ENCODE measurements at regions not wholly inside any gene's neighbourhood (a gene's known extent, or its start where the extent isn't known, plus 50 kb on each side); places are given as distances from the start of the nearest gene placed in this dataset.
"Not testable (repeated sequence)": the region's sequence is repeated elsewhere in the genome, so short reads cannot be mapped to it uniquely, and the experiment has no call there.

DNA sequence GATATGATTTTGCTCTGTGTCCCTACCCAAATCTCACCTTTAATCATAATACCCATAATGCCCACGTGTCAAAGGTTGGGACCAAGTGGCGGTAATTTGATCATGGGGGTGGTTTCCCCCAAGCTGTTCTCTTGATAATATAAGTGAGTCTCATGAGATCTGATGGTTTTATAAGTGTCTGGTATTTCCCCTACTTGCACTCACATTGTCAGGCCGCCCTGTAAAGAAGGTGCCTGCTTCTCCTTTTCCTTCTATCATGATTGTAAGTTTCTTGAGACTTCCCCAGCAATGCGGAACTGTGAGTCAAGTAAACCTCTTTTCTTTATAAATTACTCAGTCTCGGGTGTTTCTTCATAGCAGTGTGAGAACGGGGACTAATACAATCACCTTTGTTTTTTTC, 279.8 kb downstream of the ARPP21 start:
- in situ Hi-C loops (cut with MboI; ENCODE audit: low pct_ligation_motif_present in 1 of 4, low pct_unique_long_range_greater_than_20kb in 1 of 4, low sequenced_read_pairs in 3 of 4) (no loop called here), intact Hi-C loops (cut with DNase I; ENCODE audit: low total_unique reads) (no loop called here)
- no peaks in the 10 kb centered on the region for H3K4me1 ChIP-seq
- H3K27me3 ChIP-seq = no peaks in the 10 kb centered on the region
- WGBS, 2 donors (ENCODE audit: low coverage in 1 of 2) = 71 to 86% methylated on average over 4 to 6 of the region's 6 CpGs
- H3K27ac ChIP-seq = no peak overlapping the region
- H3K4me3 ChIP-seq = no peak overlapping the region
- H3K9me3 ChIP-seq = no peaks in the 10 kb centered on the region
- H3K36me3 ChIP-seq = no peaks in the 10 kb centered on the region
- DNase-seq = no peak
- TF ChIP-seq POLR2A (IDR thresholded peaks at IDR 0.05) (no peak), POLR2AphosphoS5 (IDR thresholded peaks at IDR 0.05) (no peak), EP300 (IDR thresholded peaks at IDR 0.05; ENCODE audit: low read depth) (no peak)
- TF ChIP-seq, protein P1, sequence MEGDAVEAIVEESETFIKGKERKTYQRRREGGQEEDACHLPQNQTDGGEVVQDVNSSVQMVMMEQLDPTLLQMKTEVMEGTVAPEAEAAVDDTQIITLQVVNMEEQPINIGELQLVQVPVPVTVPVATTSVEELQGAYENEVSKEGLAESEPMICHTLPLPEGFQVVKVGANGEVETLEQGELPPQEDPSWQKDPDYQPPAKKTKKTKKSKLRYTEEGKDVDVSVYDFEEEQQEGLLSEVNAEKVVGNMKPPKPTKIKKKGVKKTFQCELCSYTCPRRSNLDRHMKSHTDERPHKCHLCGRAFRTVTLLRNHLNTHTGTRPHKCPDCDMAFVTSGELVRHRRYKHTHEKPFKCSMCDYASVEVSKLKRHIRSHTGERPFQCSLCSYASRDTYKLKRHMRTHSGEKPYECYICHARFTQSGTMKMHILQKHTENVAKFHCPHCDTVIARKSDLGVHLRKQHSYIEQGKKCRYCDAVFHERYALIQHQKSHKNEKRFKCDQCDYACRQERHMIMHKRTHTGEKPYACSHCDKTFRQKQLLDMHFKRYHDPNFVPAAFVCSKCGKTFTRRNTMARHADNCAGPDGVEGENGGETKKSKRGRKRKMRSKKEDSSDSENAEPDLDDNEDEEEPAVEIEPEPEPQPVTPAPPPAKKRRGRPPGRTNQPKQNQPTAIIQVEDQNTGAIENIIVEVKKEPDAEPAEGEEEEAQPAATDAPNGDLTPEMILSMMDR (IDR thresholded peaks at IDR 0.05) = no peak

DNA sequence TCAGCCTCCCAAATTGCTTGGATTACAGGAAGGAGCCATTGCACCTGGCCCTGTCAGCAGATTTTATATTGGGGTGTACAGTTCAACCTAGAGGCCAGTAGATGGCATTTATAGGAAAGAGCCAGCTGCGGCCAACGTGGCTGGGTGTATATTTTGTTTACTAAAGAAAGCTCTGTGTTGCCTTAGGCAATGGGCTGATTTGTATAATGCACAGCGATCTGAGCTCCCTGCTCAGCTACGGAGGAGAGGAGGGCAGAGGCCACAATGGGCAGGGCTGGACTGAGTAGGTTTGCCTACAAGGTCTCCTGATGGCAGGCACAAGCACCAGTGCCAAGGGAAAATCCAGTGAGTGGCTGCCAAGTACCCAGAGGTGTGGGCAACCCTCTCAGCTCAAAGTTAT, 282.4 kb downstream of the ARPP21 start:
- WGBS, 2 donors (ENCODE audit: low coverage in 1 of 2) = 80 to 85% methylated on average over 2 to 4 of the region's 4 CpGs
- intact Hi-C loops (cut with DNase I; ENCODE audit: low total_unique reads) = no loop called here

DNA sequence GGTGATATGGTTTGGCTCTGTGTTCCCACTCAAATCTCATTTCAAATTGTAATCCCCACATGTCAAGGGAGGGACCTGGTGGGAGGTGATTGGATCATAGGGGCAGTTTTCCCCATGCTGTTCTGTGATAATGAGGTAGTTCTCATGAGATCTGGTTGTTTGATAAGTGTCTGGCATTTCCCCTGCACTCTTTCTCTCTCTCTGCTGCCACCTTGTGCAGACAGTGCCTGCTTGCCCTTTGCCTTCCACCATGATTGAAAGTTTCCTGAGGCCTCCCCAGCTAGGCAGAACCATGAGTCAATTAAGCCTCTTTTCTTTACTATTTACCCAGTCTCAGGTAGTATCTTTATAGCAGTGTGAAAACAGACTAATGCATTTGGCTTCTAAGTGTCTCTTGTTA, 284.7 kb downstream of the ARPP21 start:
- H3K27me3 ChIP-seq; H3K4me3 ChIP-seq; H3K4me1 ChIP-seq; H3K36me3 ChIP-seq; in situ Hi-C loops (cut with MboI; ENCODE audit: low pct_ligation_motif_present in 1 of 4, low pct_unique_long_range_greater_than_20kb in 1 of 4, low sequenced_read_pairs in 3 of 4); DNase-seq; H3K9me3 ChIP-seq; H3K27ac ChIP-seq; intact Hi-C loops (cut with DNase I; ENCODE audit: low total_unique reads): not testable (repeated sequence)

More for the DNA sequence above, 282.4 kb downstream of the ARPP21 start:
- Histone ChIP-seq H3K27me3 (no peaks in the 10 kb centered on the region), H3K36me3 (no peaks in the 10 kb centered on the region), H3K9me3 (no peaks in the 10 kb centered on the region), H3K4me3 (no peak overlapping the region), H3K4me1 (no peaks in the 10 kb centered on the region), H3K27ac (no peak overlapping the region)
- in situ Hi-C loops (cut with MboI; ENCODE audit: low pct_ligation_motif_present in 1 of 4, low pct_unique_long_range_greater_than_20kb in 1 of 4, low sequenced_read_pairs in 3 of 4) = no loop called here
- no peak for TF ChIP-seq POLR2A (IDR thresholded peaks at IDR 0.05)
- TF ChIP-seq EP300 (IDR thresholded peaks at IDR 0.05; ENCODE audit: low read depth) = no peak
- no peak for TF ChIP-seq POLR2AphosphoS5 (IDR thresholded peaks at IDR 0.05)
- TF ChIP-seq, protein P1 (IDR thresholded peaks at IDR 0.05) = no peak
- DNase-seq = no peak

DNA sequence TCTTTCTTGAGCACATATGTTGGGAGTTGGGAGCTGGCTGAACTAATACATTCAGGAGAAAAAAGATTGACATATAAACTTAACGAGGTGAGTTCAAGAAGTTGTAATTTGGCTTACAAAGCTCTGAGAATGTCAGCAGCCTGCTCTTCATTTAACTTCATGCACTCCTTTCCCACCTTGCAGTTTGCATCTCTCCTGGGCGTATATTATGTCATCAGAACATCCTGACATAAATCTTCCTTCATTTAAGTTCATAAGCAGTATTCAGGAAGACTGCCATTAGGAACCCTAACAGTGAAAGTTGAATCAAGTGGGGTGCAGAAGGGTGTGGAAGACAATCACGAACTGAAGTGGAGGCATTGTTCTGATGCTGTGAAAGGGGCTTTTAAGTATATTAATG, 288.1 kb downstream of the ARPP21 start:
- H3K27me3 ChIP-seq = no peaks in the 10 kb centered on the region
- in situ Hi-C loops (cut with MboI; ENCODE audit: low pct_ligation_motif_present in 1 of 4, low pct_unique_long_range_greater_than_20kb in 1 of 4, low sequenced_read_pairs in 3 of 4) = no loop called here
- no peak overlapping the region for H3K27ac ChIP-seq
- 66 to 74% methylated on average over 3 of the region's 3 CpGs for WGBS, 2 donors (ENCODE audit: low coverage in 1 of 2)
- H3K36me3 ChIP-seq = no peaks in the 10 kb centered on the region
- H3K4me3 ChIP-seq = no peak overlapping the region
- no peak for TF ChIP-seq EP300 (IDR thresholded peaks at IDR 0.05; ENCODE audit: low read depth)
- TF ChIP-seq POLR2AphosphoS5 (IDR thresholded peaks at IDR 0.05) = no peak
- TF ChIP-seq POLR2A (IDR thresholded peaks at IDR 0.05) = no peak
- TF ChIP-seq, protein P1 (IDR thresholded peaks at IDR 0.05) = no peak
- H3K9me3 ChIP-seq = no peaks in the 10 kb centered on the region
- intact Hi-C loops (cut with DNase I; ENCODE audit: low total_unique reads) = no loop called here
- DNase-seq = no peak
- H3K4me1 ChIP-seq = no peaks in the 10 kb centered on the region

DNA sequence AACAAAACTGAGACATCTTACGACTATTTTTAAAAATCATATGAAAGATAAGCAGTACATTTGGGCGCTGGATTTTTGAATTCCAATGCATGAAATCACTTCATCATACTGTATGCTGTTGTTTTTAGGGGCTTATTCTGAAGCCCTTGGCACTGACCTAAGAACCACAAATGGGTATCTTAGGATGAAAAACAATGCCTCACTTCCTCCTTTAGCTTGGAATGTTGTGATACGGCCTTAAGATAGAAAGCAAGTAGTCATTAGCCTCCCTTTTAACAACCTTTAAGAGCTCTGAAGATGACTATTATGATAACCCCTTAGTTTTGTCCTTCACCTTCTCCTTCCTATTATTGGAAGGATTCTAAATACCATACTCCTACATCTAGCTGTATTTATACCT, 289.8 kb downstream of the ARPP21 start:
- 77 to 88% methylated on average over 3 of the region's 3 CpGs for WGBS, 2 donors (ENCODE audit: low coverage in 1 of 2)
- H3K4me1 ChIP-seq = no peaks in the 10 kb centered on the region
- H3K27ac ChIP-seq = no peak overlapping the region
- H3K27me3 ChIP-seq = no peaks in the 10 kb centered on the region
- TF ChIP-seq POLR2AphosphoS5 (IDR thresholded peaks at IDR 0.05) (no peak), EP300 (IDR thresholded peaks at IDR 0.05; ENCODE audit: low read depth) (no peak), POLR2A (IDR thresholded peaks at IDR 0.05) (no peak)
- TF ChIP-seq, protein P1 (IDR thresholded peaks at IDR 0.05) = no peak
- no peak for DNase-seq
- H3K4me3 ChIP-seq = no peak overlapping the region
- in situ Hi-C loops (cut with MboI; ENCODE audit: low pct_ligation_motif_present in 1 of 4, low pct_unique_long_range_greater_than_20kb in 1 of 4, low sequenced_read_pairs in 3 of 4) (no loop called here), intact Hi-C loops (cut with DNase I; ENCODE audit: low total_unique reads) (no loop called here)
- no peaks in the 10 kb centered on the region for H3K9me3 ChIP-seq
- H3K36me3 ChIP-seq = no peaks in the 10 kb centered on the region

Data from transverse colon (tissue), 4 donors.